LNCAP (cell line): ENCODE measurements at regions not wholly inside any gene's neighbourhood (a gene's known extent, or its start where the extent isn't known, plus 50 kb on each side); places are given as distances from the start of the nearest gene placed in this dataset.

Experiments used
- TF ChIP-seq, protein P1 (sequence below): fragments of 450-650 bp; IDR thresholded peaks from 2 replicates; pipeline ENCODE4 v1.5.1; 2017; ENCODE audit warnings: mild to moderate bottlenecking

DNA sequence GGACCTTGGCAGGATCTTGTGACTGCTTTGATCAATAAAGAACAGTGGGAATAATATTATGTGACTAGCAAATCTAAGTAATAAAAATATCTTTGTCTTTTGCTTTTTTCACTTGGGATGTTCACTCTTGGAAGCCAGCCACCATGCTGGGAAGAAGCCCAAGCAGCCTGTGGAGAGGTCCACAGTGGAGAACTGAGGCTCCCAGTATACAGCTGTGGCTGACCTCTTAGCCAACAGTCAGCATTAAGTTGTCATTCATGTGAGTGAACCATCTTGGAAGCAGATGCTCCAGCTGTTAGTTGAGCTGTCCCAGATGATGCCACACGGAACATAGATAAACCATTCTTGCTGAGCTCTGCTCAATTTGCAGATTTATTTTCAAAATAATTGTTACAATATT lies 160.0 kb downstream of the OSR1 start:
- TF ChIP-seq, protein P1, sequence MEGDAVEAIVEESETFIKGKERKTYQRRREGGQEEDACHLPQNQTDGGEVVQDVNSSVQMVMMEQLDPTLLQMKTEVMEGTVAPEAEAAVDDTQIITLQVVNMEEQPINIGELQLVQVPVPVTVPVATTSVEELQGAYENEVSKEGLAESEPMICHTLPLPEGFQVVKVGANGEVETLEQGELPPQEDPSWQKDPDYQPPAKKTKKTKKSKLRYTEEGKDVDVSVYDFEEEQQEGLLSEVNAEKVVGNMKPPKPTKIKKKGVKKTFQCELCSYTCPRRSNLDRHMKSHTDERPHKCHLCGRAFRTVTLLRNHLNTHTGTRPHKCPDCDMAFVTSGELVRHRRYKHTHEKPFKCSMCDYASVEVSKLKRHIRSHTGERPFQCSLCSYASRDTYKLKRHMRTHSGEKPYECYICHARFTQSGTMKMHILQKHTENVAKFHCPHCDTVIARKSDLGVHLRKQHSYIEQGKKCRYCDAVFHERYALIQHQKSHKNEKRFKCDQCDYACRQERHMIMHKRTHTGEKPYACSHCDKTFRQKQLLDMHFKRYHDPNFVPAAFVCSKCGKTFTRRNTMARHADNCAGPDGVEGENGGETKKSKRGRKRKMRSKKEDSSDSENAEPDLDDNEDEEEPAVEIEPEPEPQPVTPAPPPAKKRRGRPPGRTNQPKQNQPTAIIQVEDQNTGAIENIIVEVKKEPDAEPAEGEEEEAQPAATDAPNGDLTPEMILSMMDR, result no peak

DNA sequence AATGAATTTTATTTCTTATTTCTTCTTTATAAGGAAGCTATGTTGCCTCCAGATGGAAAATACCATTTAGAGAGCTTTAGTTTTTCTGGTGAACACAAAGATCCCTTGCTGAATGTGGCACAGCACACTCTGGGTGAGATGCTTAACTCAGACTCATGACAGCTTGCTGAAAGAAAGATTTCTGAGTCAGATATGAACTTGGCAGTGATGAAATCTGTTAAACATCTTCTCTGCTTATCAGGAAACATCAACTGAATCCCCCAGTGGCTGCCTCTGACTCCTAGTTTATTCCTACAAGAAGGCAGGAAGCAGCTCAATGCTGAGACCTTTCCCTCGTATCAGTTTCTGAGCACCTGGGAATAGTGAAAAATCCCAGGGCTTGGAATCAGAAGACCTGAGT lies 162.8 kb downstream of the OSR1 start:
- TF ChIP-seq, protein P1, result no peak

DNA sequence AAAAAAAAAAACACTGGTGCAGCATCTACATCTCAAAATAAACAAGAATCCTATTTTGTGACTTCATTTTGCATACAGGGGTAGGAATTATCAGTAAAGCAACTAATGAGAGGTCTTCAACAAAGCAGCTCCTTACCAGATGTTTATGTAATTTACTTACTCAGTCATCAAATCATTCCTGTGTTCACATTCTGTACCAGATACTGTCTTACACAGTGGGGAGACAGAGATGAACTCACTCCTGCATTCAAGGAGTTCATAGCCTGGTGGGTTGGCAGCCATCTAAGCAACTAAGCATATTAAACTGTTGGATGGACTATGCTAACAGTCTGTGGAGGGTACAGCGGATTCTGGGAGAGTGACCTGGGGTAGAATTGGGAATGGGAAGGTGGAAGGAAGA lies 169.0 kb downstream of the OSR1 start:
- TF ChIP-seq, protein P1, result no peak

DNA sequence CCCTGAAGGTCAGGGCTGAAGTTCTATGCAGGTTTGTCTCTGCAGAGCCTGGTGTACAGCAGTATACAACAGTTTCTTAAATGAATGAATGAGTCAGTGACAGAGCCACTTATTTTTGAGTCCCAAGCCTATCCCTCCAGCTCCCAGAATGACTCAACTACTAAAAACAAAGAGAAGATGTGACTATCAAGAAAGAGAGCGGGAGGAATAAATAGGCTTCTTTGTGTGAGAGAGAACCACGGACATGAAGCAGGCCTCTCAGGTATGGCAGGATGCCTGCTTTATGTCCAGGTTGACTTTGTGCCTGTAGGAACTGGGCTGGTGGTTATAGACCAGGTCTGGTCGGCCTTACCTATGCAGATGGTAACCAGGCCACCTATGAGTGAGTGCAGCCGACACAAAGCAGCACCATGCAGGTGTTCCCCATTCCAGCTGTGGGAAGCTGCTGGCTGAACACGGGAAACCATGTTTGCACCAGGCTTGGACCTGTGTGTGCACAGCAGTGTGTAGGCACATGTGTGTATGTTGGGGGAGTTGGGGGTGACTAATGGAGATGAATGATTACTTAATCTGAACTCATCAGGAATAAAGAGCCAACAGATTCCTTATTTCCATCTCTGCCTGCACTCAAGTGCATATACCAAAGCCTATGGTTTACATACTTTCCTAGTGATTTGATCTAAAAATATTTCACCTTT lies 171.0 kb downstream of the OSR1 start:
- TF ChIP-seq, protein P1, result no peak

DNA sequence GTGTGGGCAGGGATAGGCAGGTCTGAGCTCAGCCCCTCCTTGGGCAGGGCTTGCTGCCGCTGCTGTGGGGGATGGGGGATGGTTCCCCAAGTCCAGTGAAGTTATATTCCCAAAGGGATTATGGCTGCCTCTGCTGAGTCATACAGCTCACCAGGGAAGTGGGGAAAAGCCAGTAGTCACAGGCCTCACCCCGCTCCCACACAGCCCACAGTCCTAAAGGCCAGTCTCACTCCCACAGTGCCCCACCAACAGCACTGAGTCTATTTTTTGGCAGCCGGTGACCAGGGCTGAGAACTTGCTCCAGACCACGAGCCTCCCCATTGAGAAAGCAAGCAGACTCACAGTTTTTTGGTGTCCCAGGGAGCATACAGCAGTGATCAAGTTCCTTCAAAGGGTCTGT lies 173.3 kb downstream of the OSR1 start:
- TF ChIP-seq, protein P1, result no peak

DNA sequence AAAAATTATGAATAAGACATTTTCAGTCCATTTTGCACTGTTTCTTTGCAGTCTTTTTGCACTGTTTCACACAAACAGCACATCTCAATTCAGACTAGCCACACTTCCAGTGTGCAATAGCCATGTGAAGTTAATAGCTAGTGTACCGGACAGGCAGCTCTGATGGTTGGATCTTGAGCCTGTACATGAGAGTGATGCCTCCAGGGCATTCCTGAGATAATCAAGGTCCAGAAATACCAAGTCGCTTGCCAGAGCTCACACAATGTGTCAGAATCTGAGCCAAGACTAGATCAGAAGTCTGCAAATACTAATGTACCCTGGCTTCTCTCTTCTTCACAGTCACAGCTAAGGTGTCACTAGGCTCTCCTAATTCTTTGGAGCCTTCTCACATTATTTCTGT lies 180.2 kb downstream of the OSR1 start:
- TF ChIP-seq, protein P1, result no peak

DNA sequence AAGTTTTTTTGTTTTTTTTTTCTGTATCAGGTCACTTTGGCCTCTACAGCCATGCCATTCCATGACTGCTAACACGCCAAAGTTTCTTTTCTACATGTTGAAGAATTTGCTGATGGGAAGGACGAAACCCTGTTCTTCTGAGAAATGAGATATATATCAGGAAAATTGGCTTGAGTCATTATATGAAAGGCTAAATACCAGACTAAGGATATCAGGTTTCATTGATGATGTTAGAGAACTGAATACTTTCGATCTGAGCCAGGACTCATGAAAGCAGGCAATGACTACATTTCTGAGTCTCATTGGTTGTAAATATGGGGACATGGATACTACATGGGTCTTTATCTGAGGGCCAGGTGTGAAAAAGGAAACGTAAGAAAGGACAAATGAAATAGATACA lies 181.4 kb downstream of the OSR1 start:
- TF ChIP-seq, protein P1, result no peak
